ENCODE measurements at regions not wholly inside any gene's neighbourhood (a gene's known extent, or its start where the extent isn't known, plus 50 kb on each side); places are given as distances from the start of the nearest gene placed in this dataset.

- H3K36me3 ChIP-seq = no peaks in the 10 kb centered on the region
- DNase-seq (ENCODE audit: low spot score) = no peak
- no peak overlapping the region for H3K4me3 ChIP-seq
- no peaks in the 10 kb centered on the region for H3K4me1 ChIP-seq (ENCODE audit: control insufficient read depth in 1 of 2, low read depth in 2 of 2)
- TF ChIP-seq, protein P1, sequence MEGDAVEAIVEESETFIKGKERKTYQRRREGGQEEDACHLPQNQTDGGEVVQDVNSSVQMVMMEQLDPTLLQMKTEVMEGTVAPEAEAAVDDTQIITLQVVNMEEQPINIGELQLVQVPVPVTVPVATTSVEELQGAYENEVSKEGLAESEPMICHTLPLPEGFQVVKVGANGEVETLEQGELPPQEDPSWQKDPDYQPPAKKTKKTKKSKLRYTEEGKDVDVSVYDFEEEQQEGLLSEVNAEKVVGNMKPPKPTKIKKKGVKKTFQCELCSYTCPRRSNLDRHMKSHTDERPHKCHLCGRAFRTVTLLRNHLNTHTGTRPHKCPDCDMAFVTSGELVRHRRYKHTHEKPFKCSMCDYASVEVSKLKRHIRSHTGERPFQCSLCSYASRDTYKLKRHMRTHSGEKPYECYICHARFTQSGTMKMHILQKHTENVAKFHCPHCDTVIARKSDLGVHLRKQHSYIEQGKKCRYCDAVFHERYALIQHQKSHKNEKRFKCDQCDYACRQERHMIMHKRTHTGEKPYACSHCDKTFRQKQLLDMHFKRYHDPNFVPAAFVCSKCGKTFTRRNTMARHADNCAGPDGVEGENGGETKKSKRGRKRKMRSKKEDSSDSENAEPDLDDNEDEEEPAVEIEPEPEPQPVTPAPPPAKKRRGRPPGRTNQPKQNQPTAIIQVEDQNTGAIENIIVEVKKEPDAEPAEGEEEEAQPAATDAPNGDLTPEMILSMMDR (IDR thresholded peaks at IDR 0.05) = no peak
- H3K27me3 ChIP-seq (replicated peaks; ENCODE audit: insufficient read depth) = no peaks in the 10 kb centered on the region
- ATAC-seq (ENCODE audit: insufficient number of reproducible peaks, low FRiP score, low read depth) = no peak
- no peak overlapping the region for H3K27ac ChIP-seq
- no peaks in the 10 kb centered on the region for H3K9me3 ChIP-seq
Measured at GRCh38 chr7:140238778-140239652, 62.2 kb upstream of the KDM7A start.

GRCh38 chr7:140237390-140237789 is 60.6 kb upstream of the KDM7A start:
- Histone ChIP-seq H3K36me3 (no peaks in the 10 kb centered on the region), H3K27me3 (replicated peaks; ENCODE audit: insufficient read depth) (no peaks in the 10 kb centered on the region), H3K4me1 (ENCODE audit: control insufficient read depth in 1 of 2, low read depth in 2 of 2) (no peaks in the 10 kb centered on the region), H3K9me3 (no peaks in the 10 kb centered on the region), H3K4me3 (no peak overlapping the region), H3K27ac (no peak overlapping the region)
- no peak for DNase-seq (ENCODE audit: low spot score)
- TF ChIP-seq, protein P1 (IDR thresholded peaks at IDR 0.05) = no peak
- no peak for ATAC-seq (ENCODE audit: insufficient number of reproducible peaks, low FRiP score, low read depth)

DNA sequence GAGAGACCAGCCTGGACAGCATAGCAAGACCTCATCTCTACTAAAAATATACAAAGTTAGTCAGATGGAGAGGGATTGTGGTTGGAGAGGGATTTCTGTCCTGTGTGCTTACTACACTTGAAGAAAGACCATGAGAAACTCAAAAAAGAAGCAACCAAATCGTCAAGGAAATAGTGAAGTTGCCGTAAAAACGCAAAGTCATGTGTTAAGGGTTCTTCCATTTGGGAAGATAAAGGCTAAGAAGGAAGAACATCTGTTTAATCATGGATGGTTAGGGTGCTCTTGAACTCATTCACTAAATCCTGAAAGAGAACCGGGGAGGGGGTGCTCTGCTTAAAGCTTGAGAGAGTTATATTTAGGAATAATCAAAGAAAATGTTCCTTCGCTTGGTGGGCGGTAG is 59.8 kb upstream of the KDM7A start:
- H3K27ac ChIP-seq = no peak overlapping the region
- H3K36me3 ChIP-seq = no peaks in the 10 kb centered on the region
- H3K4me1 ChIP-seq (ENCODE audit: control insufficient read depth in 1 of 2, low read depth in 2 of 2) = peaks cover 0 to 2% of the 10 kb centered on the region in 2 donors
- H3K9me3 ChIP-seq = no peaks in the 10 kb centered on the region
- H3K27me3 ChIP-seq (replicated peaks; ENCODE audit: insufficient read depth) = no peaks in the 10 kb centered on the region
- H3K4me3 ChIP-seq = no peak overlapping the region
- TF ChIP-seq, protein P1 (IDR thresholded peaks at IDR 0.05) = no peak
- DNase-seq (ENCODE audit: low spot score) (no peak), ATAC-seq (ENCODE audit: insufficient number of reproducible peaks, low FRiP score, low read depth) (no peak)

DNA sequence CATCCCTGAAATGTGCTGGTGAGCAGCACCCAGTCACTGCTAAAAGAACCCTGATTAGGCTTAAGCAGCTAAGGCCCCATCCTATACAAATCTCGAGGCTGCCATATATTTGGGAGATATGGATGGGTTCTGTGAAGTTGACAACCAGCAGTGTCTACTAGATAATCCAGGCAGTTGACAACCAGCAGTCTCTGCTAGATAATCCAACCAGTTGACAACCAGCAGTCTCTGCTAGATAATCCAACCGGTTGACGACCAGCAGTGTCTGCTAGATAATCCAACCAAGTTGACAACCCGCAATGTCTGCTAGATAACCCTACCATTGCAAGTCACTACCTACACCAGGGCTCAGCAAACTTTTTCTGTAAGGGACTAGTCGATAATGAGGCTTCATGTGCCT is 58.3 kb upstream of the KDM7A start:
- ATAC-seq (ENCODE audit: insufficient number of reproducible peaks, low FRiP score, low read depth) (no peak), DNase-seq (ENCODE audit: low spot score) (no peak)
- H3K27me3 ChIP-seq (replicated peaks; ENCODE audit: insufficient read depth) = no peaks in the 10 kb centered on the region
- no peaks in the 10 kb centered on the region for H3K9me3 ChIP-seq
- no peak overlapping the region for H3K27ac ChIP-seq
- H3K36me3 ChIP-seq = no peaks in the 10 kb centered on the region
- H3K4me3 ChIP-seq = no peak overlapping the region
- TF ChIP-seq, protein P1 (IDR thresholded peaks at IDR 0.05) = no peak
- H3K4me1 ChIP-seq (ENCODE audit: control insufficient read depth in 1 of 2, low read depth in 2 of 2) = peaks cover 0 to 17% of the 10 kb centered on the region in 2 donors

GRCh38 chr7:140232957-140233917 is 56.5 kb upstream of the KDM7A start:
- TF ChIP-seq, protein P1 (IDR thresholded peaks at IDR 0.05) = no peak
- H3K4me3 ChIP-seq = no peak overlapping the region
- no peaks in the 10 kb centered on the region for H3K27me3 ChIP-seq (replicated peaks; ENCODE audit: insufficient read depth)
- no peak overlapping the region for H3K27ac ChIP-seq
- H3K9me3 ChIP-seq = no peaks in the 10 kb centered on the region
- H3K36me3 ChIP-seq = no peaks in the 10 kb centered on the region
- peaks cover 0 to 18% of the 10 kb centered on the region in 2 donors for H3K4me1 ChIP-seq (ENCODE audit: control insufficient read depth in 1 of 2, low read depth in 2 of 2)
- no peak for DNase-seq (ENCODE audit: low spot score)
- ATAC-seq (ENCODE audit: insufficient number of reproducible peaks, low FRiP score, low read depth) = no peak

Data from thoracic aorta (tissue), 2 donors.